HG02798 (cell line): ENCODE measurements at regions not wholly inside any gene's neighbourhood (a gene's known extent, or its start where the extent isn't known, plus 50 kb on each side); places are given as distances from the start of the nearest gene placed in this dataset.

Experiments used
- ATAC-seq: cut with Tn5 transposase; IDR thresholded peaks from one replicate; pipeline ENCODE4 v1.9.1; 2021; ENCODE audit warnings: mild to moderate bottlenecking; ENCODE audit not compliant: unreplicated experiment, poor library complexity

DNA sequence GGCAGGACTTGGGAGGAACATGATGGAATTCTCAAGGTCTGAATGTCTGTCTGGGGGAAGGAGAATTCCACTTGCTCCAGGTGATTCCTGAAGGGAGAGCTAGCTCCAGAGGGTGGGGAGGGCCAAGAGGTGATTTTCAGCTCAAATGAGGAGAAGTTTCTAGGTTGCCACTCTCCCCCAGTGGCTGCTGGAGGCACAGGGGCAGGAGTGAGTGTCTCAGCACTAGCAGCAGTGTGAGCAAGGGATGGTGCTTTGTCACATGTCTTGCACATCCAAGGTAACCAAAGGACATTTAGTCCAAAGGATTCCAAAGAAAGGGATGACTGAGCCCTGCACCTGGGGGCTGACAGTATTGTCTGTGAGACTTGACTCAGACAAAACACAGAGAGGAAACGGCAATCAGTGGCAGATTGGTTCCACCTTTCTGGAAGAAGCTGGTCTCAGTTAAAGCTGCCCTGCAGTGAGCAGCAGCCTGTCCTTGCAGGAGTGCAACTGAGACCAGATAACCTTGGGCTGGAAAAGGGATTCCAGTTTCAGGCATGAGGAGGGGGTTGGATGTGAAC is 51.2 kb upstream of the PCBD1 start:
- no peak for ATAC-seq

DNA sequence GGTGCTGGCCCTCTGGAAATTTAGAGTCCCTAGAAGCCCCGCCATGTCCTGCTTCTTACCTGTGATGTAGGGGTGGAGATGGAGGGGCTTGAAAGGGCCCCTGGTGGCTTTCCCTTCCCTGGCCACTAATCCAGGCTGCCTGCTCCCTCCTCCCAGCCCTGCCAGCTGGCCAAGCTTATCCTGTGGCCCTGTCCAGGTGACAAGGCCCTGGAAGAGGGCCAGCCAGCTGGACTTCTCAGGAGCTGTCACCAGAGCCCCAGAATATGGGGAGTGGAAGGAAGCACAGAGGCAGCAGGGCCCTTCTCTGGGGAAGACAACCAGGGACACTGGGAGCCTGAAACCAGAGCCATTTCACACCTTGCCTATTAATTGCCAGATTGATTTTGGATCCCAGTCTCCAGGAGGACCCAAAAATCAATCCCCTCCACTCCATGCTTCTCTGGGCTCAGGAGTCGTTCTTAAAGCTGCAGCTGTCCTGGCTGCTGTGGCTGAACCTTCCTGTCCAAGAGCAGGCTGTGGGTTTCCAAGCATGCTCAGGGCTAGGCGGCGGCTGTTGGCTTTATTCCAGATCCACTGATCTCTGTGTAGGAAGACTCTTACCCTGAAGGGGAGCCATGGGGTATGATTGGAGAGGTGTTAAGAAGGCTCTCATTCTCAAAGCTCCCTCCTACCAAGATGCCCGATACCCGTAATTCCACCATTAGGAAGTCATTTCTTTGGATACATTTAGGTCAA is 52.6 kb upstream of the PCBD1 start:
- no peak for ATAC-seq

DNA sequence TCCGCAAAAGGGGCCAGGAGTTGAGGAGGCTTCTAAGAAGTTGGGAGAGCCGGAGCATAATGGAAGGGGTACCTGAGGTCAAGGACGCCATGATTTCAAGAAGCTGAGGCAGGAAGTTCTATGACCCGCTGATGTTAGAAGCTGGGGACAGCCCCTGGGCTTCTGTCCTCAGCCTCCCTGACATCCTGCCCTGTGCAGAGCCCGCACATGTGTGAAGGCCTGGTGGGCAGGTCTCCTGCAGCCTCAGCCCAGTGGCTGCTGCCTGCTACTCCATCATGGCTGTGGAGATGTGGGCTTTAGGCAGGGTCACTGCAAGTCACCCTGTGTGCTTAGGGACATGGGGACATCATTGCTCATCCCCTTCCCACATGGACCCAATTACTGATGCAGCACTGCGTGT is 53.8 kb upstream of the PCBD1 start:
- no peak for ATAC-seq

DNA sequence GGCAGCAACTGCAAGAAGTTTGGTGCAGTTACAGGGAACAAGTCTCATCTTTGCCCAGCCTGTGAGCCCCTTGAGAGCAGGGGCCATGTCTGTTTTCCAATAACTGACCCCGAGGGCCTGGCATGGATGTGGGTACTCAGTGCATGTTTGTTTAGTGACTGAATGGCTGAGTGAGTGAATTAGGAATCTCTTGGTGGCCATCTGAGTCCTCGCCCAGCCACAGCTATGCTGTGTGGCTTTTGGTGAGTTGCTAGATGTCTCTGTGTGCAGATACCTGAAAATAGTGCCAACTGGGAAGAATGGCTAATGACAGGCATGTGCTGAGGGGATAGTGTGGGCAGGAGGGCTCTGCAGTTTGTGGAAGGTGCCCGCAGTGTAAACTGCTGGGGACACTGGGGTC is 54.4 kb upstream of the PCBD1 start:
- no peak for ATAC-seq

DNA sequence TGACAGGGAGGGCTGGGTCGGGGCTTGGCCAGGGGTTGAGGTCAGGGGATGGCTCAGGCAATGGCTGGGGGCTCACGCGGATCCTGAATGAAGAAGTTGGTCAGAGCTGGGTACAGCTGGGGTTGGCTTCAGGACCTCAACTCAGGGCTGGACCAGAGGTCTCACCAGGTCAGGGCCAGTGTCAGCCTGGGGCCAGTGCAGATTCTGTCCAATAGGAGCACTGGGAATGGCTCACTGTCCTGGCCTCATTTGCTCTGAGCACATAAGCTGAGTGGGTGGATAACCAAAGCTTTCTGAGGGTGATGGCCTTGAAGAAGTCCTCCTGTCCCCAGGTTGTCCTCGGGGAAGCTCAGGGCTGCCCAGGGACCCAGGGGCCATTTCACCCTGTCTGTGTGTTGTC is 54.9 kb upstream of the PCBD1 start:
- no peak for ATAC-seq

DNA sequence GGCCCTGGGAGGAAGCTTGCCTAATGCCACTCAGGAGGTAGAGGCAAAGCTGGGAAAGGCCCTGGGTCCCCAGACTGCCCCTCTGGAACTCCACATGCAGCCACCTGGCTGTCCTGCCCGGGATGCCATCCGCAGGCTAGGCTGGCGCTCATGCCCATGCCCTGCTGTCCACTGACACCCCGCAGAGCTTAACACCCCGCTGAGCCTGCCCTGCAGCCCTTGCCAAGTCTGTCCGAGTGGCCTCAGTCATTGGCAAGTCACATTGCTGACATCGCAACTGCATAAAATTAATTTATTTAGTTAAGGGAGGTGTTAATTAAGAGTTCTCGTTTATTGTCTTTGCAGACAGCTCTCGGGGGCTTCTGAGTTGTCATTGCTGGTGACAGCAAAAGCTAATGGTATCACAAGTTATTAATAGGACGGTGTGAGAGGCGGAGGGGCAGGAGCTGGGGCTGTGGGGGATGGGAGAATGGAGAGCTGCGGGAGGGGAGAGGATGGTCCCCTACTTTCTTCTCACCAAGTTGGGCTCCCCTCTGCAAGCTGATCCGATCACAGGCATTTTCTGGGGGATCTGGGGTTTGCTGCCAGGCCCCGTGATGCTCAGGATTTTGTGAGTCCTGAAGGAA is 55.6 kb upstream of the PCBD1 start:
- no peak for ATAC-seq

DNA sequence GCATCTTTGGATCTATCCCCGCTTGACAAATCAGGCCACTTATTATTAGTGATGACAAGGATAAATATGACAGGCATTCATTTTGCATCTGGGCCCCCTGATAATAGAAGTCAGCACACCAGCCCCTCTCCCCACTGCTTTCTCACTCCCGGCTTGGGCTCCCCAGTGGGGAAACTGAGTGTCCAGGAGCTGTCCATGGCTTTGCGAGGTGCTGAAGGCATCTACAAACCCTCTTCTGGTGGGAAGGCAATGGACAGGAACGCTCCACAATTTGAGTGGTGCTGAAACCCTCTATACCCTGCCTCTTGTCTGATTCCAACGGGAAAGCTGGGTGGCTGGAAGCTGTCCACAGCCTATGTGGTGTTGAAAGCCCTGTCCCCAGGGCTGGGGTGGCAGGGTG is 61.7 kb upstream of the PCBD1 start:
- ATAC-seq, result no peak

DNA sequence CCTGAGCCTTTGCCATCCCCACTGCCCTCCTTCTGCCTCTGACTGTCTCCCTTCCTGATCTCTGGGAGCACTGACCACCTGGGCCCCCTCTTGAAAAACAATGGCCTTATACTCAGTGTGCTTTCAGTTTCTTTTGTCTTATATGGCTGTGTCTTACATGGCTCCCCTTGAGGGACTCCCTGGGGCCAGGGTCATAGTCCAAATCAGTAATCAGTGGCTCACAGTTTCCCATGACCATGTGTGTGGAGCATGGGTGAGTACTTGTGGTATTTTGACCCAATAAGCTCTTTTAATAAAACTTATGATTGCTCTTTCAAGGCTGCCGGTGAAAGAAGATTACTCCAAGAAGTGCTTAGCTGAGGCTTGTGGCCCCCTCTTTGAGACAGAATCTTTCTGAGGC is 62.4 kb upstream of the PCBD1 start:
- ATAC-seq, result no peak

DNA sequence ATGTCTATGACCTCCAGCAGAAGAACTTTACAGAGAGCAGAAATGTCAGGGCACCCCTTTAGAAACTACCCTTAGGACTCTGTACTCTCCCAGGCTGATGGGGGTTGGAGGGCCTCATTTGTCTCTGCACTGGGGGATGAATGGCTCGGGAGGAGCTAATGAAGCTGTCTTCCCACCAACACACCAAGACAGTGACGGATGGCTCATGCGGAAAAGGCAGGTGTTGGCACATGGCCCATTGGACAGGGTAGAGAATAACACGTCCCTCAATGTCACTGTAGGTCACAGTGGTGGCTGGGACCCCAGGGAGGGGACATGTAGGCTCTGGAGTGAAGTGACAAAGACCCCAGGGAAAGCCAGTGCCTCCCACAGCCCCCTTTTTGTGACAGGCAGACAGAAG is 64.0 kb upstream of the PCBD1 start:
- ATAC-seq, result no peak

DNA sequence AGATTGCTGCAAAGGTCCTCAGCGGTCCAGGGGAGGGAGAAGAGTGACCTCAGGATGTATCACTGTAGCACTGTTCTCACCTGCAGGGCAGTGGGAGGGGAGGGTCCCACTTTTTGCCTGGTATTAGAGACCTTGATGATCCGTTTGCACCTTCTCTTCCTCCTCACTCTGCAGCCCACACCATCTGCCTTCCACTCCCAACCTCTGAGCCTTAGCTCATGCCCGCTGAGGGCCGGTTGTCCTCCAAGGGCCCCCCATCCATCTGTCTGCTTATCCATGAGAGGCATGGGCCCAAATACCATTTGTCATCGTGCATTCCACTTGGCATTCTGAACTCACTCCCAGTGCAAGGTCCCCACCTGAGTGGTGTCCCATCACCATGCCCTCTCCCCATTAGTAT is 64.6 kb upstream of the PCBD1 start:
- no peak for ATAC-seq

DNA sequence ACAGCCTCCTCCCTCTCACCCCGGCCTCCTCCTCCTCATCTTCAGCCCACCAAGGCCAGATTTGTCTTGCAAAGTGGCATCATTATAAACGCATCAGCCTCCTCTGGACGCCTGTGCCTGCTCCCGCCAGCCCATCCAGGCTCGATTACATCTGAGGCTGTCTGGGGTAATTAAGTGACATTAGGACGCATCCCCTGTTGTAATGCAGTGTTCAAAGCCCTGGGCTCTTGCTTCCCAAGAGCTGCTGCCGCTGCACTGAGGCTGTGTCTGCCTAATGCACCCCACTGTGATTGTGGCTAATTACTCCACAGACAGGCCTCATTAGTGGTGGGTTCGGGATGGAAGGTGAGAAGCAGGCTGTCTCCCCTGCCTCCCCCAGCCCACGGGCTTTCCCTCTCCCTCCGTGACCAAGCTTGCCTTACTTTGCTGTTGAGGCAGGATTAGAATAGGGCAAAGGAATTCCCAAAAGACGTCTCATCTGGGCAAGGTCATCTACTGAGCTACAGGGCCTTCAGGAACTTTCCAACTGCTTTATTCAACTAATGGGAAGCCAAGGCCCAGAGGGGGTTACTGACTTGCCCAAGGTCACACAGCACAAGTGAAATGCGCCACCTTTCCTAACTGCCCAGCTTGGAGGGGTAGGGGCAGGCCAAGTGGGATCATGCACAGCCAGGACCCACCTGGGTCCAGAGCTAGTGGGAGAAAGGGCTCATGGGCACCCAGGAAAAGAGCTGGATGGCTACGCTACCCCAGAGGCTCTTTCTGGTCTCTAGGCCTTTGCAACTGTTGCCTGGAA is 66.2 kb upstream of the PCBD1 start:
- ATAC-seq, result no peak

DNA sequence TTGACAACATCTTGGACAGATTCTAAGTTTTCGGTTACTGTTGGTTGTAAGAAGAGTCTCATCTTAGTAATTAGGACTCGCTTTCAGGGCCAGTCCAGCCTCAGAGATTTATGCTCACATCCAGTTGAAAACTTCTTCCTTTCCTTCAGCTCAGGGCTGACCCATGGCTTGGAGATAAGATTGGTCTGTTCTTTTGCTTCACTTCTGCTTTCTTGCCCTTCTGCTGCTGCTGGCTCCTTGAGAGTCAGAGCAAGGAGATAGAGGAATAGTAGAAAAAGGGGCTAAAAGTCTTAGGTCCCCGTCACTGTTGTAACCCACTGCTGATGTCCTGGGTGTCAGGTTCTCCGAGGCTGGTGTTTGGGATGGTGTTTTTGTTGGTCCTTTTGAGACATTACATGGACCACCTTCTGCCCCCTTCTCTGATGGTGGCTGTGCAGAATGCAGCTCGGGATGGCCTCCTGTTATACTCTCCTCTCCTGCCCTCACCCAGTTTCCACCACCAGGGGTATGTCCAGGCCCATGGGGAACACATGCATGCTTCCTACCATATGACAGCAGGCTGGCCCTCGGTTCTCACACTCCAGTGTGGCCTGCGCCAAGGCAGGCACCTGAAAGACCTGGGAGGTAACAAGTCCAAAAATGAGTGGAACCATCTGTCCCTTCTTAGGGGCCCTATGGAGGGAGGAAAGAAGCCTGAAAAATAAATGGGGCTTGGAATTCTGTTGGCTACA is 67.8 kb upstream of the PCBD1 start:
- no peak for ATAC-seq

DNA sequence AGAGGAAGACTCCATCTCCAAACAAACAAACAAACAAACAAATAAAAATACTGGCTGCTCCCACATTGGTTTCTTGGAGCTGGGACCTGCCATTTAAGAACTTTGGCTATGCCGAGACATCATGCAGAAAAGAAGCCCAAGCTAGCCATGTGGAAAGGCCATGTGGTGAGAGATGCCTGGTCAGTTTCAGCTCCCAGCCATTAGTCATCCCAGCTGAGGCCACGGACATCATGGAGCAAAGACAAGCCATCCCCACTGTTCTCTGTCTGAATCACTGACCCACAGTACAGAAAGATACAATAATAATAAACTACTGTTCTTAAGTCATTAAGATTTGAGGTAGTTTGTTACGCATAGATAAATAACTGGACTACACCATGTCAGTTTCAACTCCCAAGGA is 70.0 kb upstream of the PCBD1 start:
- ATAC-seq, result no peak

DNA sequence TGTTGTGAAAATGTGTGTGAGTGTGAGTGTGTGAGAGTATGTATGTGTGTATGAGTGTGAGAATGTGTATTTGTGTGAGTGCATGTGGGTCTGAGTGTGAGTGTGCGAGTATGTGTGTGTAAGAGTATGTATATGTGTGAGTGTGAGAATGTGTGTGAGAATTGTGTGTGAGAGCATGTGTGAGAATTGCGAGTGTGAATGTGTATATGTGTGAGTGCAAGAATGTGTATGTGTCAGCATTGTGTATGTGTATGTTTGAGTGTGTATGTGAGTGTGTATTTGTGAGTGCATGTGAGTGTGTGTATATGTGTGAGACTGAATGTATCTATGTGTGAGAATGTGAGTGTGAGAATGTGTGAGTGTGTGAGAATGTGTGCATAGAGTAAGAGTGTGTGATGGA is 72.0 kb upstream of the PCBD1 start:
- ATAC-seq, result no peak

DNA sequence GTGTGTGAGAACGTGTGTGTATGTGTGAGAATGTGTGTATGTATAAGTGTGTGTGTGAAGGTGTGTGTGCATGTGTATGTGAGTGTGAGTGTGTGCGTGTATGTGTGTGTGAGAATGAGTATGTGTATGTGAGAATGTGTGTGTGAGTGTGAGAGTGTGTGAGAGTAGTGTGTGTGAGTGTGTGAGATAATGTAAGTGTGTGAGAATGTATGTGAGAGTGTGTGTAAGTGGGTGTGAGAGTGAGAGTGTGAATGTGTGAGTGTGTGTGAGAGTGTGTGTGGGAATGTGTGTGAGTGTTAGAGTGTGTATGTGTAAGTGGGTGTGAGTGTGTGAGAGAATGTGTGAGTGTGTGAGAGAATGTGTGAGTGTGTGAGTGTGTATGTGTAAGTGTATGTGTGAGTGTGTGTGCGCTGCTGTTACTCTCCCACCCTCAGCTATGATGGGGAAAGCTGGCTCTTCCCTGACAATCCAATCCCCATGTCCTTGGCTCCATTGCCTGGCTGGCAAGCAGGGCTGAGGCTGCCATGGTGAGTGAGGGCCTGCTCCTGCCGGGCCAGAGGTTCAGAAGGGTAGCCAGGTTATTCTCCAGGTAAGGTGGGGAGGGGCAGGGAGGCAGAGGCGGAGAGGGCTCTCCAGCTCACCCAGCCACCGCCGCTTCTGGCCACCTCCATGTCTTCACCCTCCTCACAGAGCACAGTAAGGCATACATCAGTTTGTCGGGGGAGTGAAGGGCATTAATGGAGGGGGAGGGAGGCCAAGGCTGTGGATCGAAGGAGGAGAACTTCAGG is 72.6 kb upstream of the PCBD1 start:
- ATAC-seq, result no peak

DNA sequence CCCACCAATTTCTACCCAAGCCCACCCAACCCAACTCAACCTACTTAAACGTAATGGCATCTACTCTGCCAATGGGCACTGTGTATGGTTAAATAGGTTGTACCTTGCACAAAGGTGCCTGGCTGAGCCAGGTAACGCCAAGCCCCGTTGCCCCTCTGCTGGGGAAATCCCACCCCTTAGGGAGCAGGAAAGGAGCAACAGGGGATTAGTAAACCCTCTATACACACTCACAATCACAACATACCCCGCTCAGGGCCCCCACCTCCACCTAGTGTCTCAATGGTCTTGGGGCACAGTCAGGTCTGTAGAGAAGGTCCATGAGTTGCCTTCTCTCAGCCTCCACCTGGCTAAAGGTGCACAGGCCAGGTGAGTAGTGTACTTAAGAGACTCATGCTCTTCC is 74.3 kb upstream of the PCBD1 start:
- ATAC-seq, result no peak

DNA sequence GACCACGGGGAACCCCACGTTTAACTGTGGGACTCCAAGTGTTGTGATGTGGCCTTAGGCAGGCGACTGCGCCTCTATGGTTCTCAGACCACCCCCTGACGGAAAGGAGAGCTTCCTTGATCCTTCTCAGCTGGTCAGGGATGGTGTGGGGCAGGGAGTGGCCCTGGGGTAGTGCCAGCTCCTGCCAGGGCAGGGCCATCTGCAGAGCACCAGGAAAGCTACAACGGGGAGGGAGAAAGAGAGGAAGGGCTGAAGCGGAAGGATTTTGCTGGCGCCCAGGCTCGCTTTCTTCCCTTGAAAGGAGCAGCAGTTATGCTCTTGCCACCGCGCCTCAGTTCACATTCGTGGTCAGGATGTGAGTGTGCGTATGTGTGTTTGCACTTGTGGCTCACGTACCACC is 74.9 kb upstream of the PCBD1 start:
- ATAC-seq, result no peak

DNA sequence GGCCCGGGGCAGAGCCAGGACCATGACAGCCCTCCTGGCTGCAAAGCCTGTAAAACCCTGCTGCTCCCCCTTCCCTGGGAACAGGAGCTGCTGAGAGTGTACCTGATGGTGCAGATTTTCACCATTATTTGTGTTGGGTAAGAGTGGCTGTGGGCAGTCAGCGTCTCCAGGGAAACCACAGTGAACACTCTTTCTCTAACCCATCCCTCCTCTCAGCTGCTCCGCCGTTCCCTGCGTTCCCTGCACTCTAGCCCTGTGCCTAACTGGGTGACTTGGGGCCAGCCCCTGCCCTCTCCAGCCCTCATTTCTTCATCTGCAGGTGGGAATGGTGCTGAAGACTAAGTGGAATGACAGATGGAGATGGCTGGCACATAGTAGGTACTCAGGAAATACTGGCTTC is 75.9 kb upstream of the PCBD1 start:
- no peak for ATAC-seq

DNA sequence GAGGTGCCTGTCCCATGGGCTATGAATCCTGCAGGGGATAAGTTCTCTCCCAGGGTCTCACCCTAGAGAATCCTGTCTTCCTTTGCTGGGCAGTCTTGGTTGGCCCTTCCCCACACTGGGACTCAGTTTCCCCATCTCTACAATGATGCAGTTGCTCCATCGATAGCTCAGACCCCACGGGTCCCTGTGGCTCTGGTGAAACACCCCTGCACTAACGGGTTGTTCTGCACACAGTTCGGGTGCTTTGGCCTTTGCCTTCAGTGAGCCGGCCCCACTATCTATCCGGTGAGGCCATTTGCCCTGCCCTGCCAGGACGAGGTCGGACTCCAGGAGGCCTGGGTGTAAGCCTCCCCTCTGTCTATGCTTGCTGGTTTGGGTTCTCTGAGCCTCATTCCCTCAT is 76.5 kb upstream of the PCBD1 start:
- no peak for ATAC-seq

DNA sequence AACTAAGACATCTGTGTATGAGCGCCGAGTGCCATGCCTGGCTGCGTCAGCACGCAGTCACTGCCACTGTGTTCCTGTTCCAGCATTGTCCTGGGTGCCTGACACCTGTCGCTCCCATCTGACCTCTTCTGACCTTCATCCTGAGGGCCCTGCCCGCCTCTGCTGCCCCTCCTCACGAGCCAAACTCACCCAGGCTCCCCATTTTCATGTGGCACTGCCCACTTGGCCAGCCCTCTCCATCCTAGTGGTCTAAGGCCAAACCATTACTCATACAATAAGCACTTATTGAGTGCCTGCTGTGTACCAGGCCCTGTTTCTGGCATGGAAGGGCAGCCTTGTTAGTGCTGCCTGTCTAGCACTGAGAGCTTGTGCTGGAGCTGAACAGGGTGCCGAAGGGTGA is 77.2 kb upstream of the PCBD1 start:
- no peak for ATAC-seq
